Heart right ventricle (tissue), 16 donors: ENCODE measurements at regions not wholly inside any gene's neighbourhood (a gene's known extent, or its start where the extent isn't known, plus 50 kb on each side); places are given as distances from the start of the nearest gene placed in this dataset.
A peak's percentile ranks its signal among the peaks of the same experiment; 100 is the strongest.

Experiments
- ATAC-seq, 8 donors: fragments of 200-7000 bp; cut with Tn5 transposase; one replicate each; pipeline ENCODE4 v1.9.1; 2020; ENCODE audit warnings: mild to moderate bottlenecking in 8 of 8, moderate library complexity in 8 of 8, moderate number of reproducible peaks in 1 of 8
- DNase-seq, 2 donors: peaks; one replicate each; pipeline ENCODE4 v3.0.0-alpha.2; 2020
- H3K27ac ChIP-seq, 10 donors: fragments of 200-600 bp; sonication (generic) in 2 of 10; one replicate each; pipeline versions ENCODE4 v1.5.0 to v1.8.0; 2020 to 2022; ENCODE audit warnings: mild to moderate bottlenecking in 3 of 10
- H3K27me3 ChIP-seq, 7 donors: fragments of 200-600 bp; one replicate each; pipeline ENCODE4 v1.8.0; 2021 to 2022; ENCODE audit warnings: mild to moderate bottlenecking in 2 of 7
- H3K36me3 ChIP-seq, 9 donors: fragments of 200-600 bp; sonication (generic) in 1 of 9; one replicate each; pipeline versions ENCODE4 v1.5.0 to v1.8.0; 2020 to 2022; ENCODE audit warnings: mild to moderate bottlenecking in 2 of 9
- H3K4me1 ChIP-seq, 9 donors: fragments of 200-600 bp; sonication (generic) in 1 of 9; one replicate each; pipeline versions ENCODE4 v1.5.0 to v1.8.0; 2020 to 2022; ENCODE audit warnings: mild to moderate bottlenecking in 4 of 9
- H3K4me3 ChIP-seq, 10 donors: fragments of 200-600 bp; sonication (generic) in 2 of 10; one replicate each; pipeline versions ENCODE4 v1.5.0 to v1.8.0; 2020 to 2022; ENCODE audit warnings: mild to moderate bottlenecking in 7 of 10, moderate library complexity in 2 of 10
- H3K9me3 ChIP-seq, 11 donors: fragments of 200-600 bp in 10 of 11; sonication (generic) in 2 of 11; one replicate each; pipeline versions ENCODE4 v1.5.0 to v1.8.0; 2013 to 2022; ENCODE audit warnings: mild to moderate bottlenecking in 2 of 11, control low read depth in 1 of 11, moderate library complexity in 1 of 11
- CTCF ChIP-seq, 9 donors: fragments of 200-600 bp; sonication (generic) in 2 of 9; IDR thresholded peaks; one replicate each; pipeline versions ENCODE4 v1.5.0 to v1.8.0; 2021 to 2022; ENCODE audit warnings: antibody characterized with exemption in 9 of 9, mild to moderate bottlenecking in 5 of 9, moderate library complexity in 1 of 9
- WGBS, 2 donors: extraction: QIAGEN DNeasy Blood & Tissue Kit; methylation state at CpG; one replicate each; pipeline ENCODE4 v1.1.7; 2013; ENCODE audit warnings: inconsistent platforms in 1 of 2; 5-methylcytosine and 5-hydroxymethylcytosine counted together
- intact Hi-C, 10 donors: fragments of 100-400 bp; cut with DNase I; formaldehyde crosslinking; loops; one replicate each; pipeline versions ENCODE4 v1.11.1 to v1.14.2; 2022
- donor health status: Arrhythmogenic right ventricular cardiomyopathy.
- donor health status: ischemic (EF 13 %, LVEDD 7.1; RV severe dilation, severe dysfunction).
- donor health status: healthy with polysubstance abuse.
- donor health status: DM: no; HTN: yes; CAD: no.
- donor health status: DM: no; HTN: no; CAD: no.
- donor health status: ischemic (EF 25% LVEDD 6.9; RV normal size, moderate dysfunction).
- donor health status: ischemic (EF 25% LVEDD 5.7; RV mildly dilated, moderate dysfunction).
- donor health status: healthy.
- donor health status: DM: yes; HTN: yes; CAD: no.
- donor health status: Ischemic cardiomyopathy.
- donor health status: ischemic (EF 35%, LVEDD 5.7; RV mildly dilated, moderate dysfunction).
- donor health status: nonischemic (EF 11% LVEDD 7.7; RV severe dilation, severe dysfunction).
- donor health status: DM: yes; HTN: yes; CAD: no.
- donor health status: PGD.
- donor health status: ischemic (EF 29% LVEDD 5.4; RV normal size, mild dysfunction).
- donor health status: nonischemic (EF 23%, LVEDD 6.1; RV moderate dilation, normal function).

- ATAC-seq (peak in 1 of 8 donors; percentile 25), DNase-seq (no peak)
- Histone ChIP-seq H3K4me3 (no peak overlapping the region), H3K27me3 (no peaks in the 10 kb centered on the region), H3K27ac (no peak overlapping the region), H3K36me3 (no peaks in the 10 kb centered on the region), H3K9me3 (no peaks in the 10 kb centered on the region), H3K4me1 (peaks cover 0 to 13% (median 4%) of the 10 kb centered on the region in 9 donors)
- 79 to 95% methylated on average over 4 of the region's 4 CpGs for whole genome bisulfite sequencing, 2 donors
- no peak for TF ChIP-seq CTCF (IDR thresholded peaks at IDR 0.05)
- intact Hi-C loops = no loop called here
These were observed 143.1 kb upstream of the ARID1B start for GRCh38 chr6:156634048-156634447.

- Histone ChIP-seq H3K27ac (no peak overlapping the region), H3K27me3 (no peaks in the 10 kb centered on the region), H3K4me1 (peaks cover 0 to 13% (median 4%) of the 10 kb centered on the region in 9 donors), H3K4me3 (no peak overlapping the region), H3K36me3 (no peaks in the 10 kb centered on the region), H3K9me3 (no peaks in the 10 kb centered on the region)
- ATAC-seq = no peak
- DNase-seq = no peak
- WGBS, 2 donors = 88 to 92% methylated on average over 11 of the region's 11 CpGs
- TF ChIP-seq CTCF (IDR thresholded peaks at IDR 0.05) = no peak
- intact Hi-C loops = no loop called here
These were observed 143.9 kb upstream of the ARID1B start for GRCh38 chr6:156633291-156633690.

- Histone ChIP-seq H3K9me3 (no peaks in the 10 kb centered on the region), H3K27ac (no peak overlapping the region), H3K4me1 (peaks cover 0 to 13% (median 4%) of the 10 kb centered on the region in 9 donors), H3K36me3 (no peaks in the 10 kb centered on the region), H3K4me3 (no peak overlapping the region), H3K27me3 (no peaks in the 10 kb centered on the region)
- intact Hi-C loops = no loop called here
- TF ChIP-seq CTCF (IDR thresholded peaks at IDR 0.05) = no peak
- 93% methylated on average over 36 of the region's 36 CpGs for WGBS, 2 donors
- DNase-seq = no peak
- ATAC-seq = no peak
These were observed 146.4 kb upstream of the ARID1B start for GRCh38 chr6:156630613-156631302.

GRCh38 chr6:156628805-156629204, 148.4 kb upstream of the ARID1B start:
- 80 to 83% methylated on average over 3 of the region's 3 CpGs for WGBS, 2 donors
- Histone ChIP-seq H3K27me3 (no peaks in the 10 kb centered on the region), H3K36me3 (no peaks in the 10 kb centered on the region), H3K9me3 (no peaks in the 10 kb centered on the region), H3K27ac (no peak overlapping the region), H3K4me3 (no peak overlapping the region), H3K4me1 (peaks cover 0 to 3% (median 0%) of the 10 kb centered on the region in 9 donors)
- intact Hi-C loops = no loop called here
- DNase-seq = no peak
- TF ChIP-seq CTCF (IDR thresholded peaks at IDR 0.05) = no peak
- no peak for ATAC-seq
